ENCODE measurements at regions not wholly inside any gene's neighbourhood (a gene's known extent, or its start where the extent isn't known, plus 50 kb on each side); places are given as distances from the start of the nearest gene placed in this dataset.
A peak's percentile ranks its signal among the peaks of the same experiment; 100 is the strongest.

GRCh38 chr1:199660071-199660470 is 367.4 kb upstream of the NR5A2 start:
- DNase-seq, result no peak

GRCh38 chr1:199665371-199665770 is 362.1 kb upstream of the NR5A2 start:
- no peak for DNase-seq

- DNase-seq, result no peak
Measured at GRCh38 chr1:199667089-199667488, 360.4 kb upstream of the NR5A2 start.

- DNase-seq, result no peak
Measured at GRCh38 chr1:199669916-199670315, 357.6 kb upstream of the NR5A2 start.

DNA sequence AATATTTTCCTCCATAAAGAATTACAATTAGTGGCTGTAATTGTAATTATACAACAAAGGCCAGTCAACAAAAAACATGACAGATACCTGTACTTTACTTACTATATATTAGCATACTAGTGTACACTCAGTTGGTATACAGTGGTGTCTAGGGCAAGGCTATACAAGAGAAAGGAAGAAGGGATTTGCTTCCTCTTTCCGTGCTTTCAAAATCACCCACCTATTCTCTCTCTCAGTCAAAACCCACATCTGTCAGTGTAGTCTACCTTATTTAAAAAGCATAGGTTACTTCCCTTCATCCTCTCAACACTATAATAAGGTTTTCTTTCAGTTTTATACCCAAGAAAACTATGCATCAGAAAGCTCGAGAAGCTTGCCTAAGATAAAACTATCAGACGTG is 355.8 kb upstream of the NR5A2 start:
- DNase-seq, result no peak

GRCh38 chr1:199675937-199676336 is 351.6 kb upstream of the NR5A2 start:
- no peak for DNase-seq

DNA sequence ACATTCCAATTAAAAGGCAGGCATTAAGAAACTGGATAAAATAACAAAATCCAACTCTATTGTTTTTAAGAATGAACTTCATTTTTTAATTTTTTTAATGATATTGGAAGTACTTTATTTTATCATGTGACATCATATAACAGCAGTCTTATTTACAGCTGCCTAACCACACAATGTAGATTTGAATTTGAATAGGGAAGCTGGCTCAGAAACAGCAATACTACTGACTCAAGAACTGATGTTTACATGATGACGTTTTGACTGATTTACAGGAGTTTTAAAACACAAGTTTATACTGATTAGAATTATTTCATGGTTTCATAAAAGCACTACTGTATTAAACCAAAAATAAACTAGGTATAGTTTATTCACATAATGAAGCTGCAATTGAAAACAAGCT is 348.7 kb upstream of the NR5A2 start:
- DNase-seq, result no peak

GRCh38 chr1:199682081-199682480 is 345.4 kb upstream of the NR5A2 start:
- no peak for DNase-seq

DNA sequence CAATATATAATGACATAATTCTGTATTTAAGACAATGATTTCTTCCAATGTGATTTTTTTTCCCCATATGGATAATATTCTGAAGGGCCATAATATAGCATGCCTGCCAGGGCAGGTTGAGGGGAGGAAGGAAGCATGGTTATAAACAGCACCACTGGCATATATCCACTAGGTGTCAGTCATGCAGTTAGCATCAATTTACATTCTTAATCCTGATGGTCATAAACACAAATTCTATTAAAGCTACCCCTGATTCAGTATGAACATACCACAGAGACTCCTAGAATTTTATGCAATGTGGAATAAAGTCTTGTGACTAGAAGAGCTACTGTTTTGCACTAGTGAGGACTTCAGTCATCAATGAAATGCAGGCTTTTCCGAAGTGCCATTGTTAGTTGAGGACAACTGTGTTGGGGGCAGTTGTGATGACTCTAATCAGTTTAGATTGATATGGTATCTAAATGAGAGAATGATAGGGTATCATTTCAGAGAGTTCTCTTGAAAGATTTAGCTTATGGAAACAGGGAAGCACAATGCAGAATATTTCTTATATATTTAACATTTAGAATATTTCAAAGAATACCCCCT is 342.7 kb upstream of the NR5A2 start:
- DNase-seq, result peak; percentile 26 to 81

- no peak for DNase-seq
Measured at GRCh38 chr1:199685369-199685768, 342.1 kb upstream of the NR5A2 start.

DNA sequence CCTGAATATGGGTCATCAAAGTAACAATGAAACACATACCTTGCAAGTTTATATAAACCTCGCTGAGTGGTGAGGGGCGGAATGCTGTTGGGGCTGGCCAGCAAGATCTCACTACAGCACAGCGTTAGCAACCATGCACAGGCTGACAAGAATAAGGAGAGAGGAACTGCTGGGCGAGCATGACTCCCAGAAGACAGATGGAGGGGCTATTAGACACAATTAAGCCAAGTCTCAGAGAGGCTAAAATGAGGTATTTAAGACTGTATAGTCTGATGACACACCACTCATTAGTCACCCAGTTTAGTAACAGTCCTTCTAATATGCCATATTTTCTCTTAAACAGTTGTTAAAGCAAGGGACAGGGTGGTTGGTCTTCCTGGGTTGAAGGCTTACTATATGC is 340.2 kb upstream of the NR5A2 start:
- peak in 1 of 2 donors; percentile 18 for DNase-seq

DNA sequence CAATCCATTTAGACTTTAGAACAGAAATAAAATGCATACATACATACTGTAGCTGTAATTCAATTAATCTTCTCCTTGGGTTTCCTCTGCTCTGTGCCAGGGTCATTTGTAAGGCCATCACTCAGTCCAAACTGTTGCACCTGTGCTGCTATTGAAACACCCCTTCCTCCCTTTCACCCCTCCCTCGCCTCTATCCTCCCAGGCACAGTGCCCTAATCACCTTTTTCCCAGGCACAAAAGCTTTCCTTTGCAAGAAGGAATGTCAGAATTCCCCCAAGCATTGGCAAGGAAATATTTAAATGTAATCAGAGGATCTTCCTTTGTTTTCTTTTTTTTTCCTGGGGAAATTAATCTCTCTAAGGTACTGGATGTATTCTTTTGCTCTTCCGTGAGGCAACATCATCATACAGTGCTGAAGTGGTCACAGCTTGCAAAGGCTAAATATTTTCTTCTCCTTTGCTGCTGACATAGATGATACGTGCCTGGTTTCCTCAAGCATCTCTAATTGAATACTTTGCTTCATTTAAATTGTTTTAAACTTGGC is 339.3 kb upstream of the NR5A2 start:
- no peak for DNase-seq

DNA sequence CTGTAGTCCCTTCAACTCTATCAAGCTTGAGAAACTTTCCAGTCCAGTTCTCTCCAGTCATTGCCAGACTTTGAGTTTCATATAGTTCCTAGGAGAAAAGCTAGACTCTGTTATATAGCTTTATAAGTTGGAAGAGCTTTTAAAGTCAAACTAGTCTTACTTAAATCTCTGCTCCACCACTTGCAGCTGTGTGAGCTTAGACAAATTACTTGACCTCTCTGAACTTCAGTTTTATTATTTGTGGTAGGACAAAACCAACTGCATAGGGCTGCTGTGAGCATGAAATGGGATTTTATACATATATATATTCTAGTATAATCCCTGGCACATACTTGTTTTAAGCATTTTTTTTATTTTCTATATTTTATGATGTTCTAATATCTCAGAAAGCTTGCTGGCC is 338.7 kb upstream of the NR5A2 start:
- DNase-seq, result no peak

DNA sequence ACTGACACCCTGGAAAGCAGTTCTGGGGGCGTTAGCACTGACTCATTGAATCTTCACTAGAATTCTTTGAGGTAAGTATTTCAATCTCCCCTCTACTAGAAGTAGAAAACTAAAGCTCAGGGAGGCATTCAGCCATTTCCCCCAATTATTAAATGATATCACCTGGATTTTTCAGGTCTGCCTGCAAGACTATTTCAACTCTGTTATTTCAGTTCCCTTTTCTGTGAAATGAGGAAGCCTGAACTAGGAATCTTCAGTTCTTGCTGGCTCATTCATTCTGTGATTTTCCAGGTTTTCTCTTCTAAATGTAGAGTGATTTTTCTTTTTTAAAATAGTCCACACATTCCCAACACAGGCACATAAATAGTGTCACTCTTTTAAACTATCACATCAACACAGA is 337.0 kb upstream of the NR5A2 start:
- peak; percentile 15 to 33 for DNase-seq

DNA sequence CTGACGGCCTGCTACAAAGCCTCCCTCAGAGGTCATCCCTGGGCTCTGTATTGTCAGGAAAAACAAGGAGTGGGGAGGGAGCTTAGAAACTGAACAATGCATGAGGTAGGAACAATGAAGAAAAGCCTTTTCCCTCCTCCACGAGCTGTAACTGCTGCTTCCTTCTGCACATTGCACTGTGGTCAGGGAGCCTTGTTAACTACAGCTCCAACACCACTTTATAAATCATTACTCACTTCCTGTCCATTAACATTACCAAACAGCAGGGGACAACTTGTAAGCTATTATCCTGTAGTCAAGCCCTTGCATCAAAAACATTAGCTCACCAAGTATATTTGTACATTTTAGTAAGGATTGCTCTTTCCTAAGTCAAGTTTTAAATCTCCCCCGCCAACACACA is 336.0 kb upstream of the NR5A2 start:
- peak; percentile 87 to 97 for DNase-seq

DNA sequence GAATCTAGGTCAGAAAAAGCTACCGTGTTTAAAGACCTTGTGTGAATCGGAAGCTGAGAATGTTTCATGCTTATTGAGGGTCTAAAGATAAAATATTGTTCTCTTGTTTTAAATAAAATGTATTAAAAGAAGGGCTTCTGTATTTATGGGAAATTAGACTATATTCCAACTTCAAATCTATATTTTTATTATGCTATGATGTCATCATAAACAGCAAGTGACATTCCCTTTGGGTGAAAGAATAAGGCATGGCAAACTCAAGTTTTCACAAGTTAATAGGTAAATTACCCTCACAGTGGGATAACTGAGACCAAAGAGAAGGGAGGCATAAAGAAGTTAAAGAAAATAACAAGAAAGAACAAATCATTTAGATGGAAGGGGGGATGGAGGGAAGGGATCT is 333.8 kb upstream of the NR5A2 start:
- no peak for DNase-seq

GRCh38 chr1:199696225-199696624 is 331.3 kb upstream of the NR5A2 start:
- no peak for DNase-seq

- no peak for DNase-seq
Measured at GRCh38 chr1:199698222-199698621, 329.3 kb upstream of the NR5A2 start.

DNA sequence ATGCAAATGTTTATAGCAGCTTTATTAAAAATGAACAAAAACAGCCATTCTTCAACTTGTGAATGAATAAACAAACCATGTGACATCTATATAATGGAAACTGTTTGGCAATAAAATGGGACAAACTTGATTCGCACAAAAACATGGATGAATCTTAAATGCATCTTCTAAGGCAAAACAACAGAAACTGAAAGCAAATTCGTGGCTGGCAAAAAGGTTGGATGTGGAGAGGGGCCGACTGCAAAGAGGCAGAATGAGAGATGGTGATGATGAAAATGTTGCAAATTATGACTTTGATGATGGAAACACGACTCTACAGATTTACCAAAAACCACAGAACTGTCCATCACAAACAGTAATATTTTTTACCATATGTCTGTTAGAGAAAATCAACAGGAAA is 327.0 kb upstream of the NR5A2 start:
- DNase-seq, result no peak

- peak; percentile 67 to 72 for DNase-seq
Measured at GRCh38 chr1:199701726-199702125, 325.8 kb upstream of the NR5A2 start.

DNA sequence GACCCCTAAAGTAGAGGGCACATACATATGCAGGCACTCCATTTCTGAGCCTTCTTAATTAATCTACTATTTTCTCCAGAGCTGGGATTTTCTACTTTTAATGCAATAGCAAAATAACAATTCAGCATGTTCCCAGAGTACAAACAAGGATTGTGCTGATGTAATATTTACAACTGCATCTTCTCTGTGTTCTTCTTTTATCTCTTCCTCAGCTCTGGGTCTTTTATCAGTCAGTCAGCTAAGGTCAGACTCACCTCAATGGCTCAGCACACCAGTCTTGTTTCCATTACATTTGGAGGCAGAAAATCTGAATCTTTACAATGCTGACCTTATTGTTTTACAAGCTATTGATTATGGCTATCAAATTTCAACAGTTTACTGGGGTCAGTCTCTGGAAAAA is 323.3 kb upstream of the NR5A2 start:
- DNase-seq, result no peak

GRCh38 chr1:199705825-199706224 is 321.7 kb upstream of the NR5A2 start:
- DNase-seq, result no peak

DNA sequence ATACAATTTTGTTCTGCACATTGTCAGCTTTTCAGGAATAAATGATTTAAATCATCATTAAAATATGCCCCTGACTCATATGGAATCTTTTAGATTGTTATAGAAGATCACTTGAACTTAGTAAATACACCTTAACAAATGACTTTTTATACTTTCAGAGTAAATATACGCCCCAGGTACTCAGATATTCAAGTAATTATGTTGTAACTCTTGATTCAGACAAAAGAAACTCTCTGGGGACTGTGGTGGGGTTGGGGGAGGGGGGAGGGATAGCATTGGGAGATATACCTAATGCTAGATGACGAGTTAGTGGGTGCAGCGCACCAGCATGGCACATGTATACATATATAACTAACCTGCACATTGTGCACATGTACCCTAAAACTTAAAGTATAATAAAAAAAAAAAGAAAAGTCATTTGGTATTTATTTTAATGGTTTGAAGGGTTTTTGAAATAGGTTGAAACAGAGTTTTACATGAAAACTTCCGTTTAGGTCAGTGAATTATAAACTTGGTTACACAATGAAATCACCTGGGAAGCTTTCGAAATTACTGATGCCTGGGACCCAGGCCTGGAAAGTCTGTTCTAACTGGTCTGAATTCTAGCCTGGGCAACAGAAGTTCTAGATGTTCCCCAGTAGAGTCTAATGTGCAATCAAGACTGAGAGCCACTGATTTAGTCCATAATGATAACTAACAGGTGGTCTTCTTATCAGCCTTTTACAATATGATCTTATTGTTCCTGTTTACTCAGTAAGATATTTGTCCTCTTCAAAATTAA is 320.5 kb upstream of the NR5A2 start:
- no peak for DNase-seq

GRCh38 chr1:199710974-199711373 is 316.5 kb upstream of the NR5A2 start:
- DNase-seq, result no peak

GRCh38 chr1:199716729-199717128 is 310.8 kb upstream of the NR5A2 start:
- no peak for DNase-seq

All from inflammatory macrophage treated with lipopolysaccharide for 1 hour (primary cell).